ENCODE measurements at regions not wholly inside any gene's neighbourhood (a gene's known extent, or its start where the extent isn't known, plus 50 kb on each side); places are given as distances from the start of the nearest gene placed in this dataset.

GRCh38 chr4:126718136-126718535, 914.6 kb upstream of the INTU start:
- TF ChIP-seq CTCF (IDR thresholded peaks at IDR 0.05 in 2 of 3, conservative IDR thresholded peaks at IDR 0.05 in 1 of 3; ENCODE audit: control insufficient read depth in 2 of 3, extremely low read depth in 1 of 3, insufficient read depth in 1 of 3, low read depth in 3 of 3, low read length in 3 of 3) (no peak), ZNF384 (IDR thresholded peaks at IDR 0.05; ENCODE audit: borderline replicate concordance, low read depth, low read length) (no peak), SIN3A (IDR thresholded peaks at IDR 0.05; ENCODE audit: low read depth, low read length) (no peak), MAX (IDR thresholded peaks at IDR 0.05; ENCODE audit: low read depth, low read length) (no peak), IRF5 (IDR thresholded peaks at IDR 0.05; ENCODE audit: borderline replicate concordance) (no peak), TAF1 (IDR thresholded peaks at IDR 0.05; ENCODE audit: borderline replicate concordance, low read depth, low read length) (no peak)
